Progenitor cell of endocrine pancreas (in vitro differentiated cells): ENCODE measurements at regions not wholly inside any gene's neighbourhood (a gene's known extent, or its start where the extent isn't known, plus 50 kb on each side); places are given as distances from the start of the nearest gene placed in this dataset.

ENCODE experiments used
- DNase-seq: peaks from one replicate; pipeline ENCODE4 v3.0.0; 2021; ENCODE audit warnings: low spot score; ENCODE audit not compliant: unreplicated experiment
- H3K27ac Mint-ChIP-seq: 2 replicates; pipeline ENCODE4 v1.8.0; 2021; ENCODE audit warnings: mild to moderate bottlenecking, moderate library complexity, mixed read lengths
- H3K27me3 Mint-ChIP-seq: 2 replicates; pipeline ENCODE4 v1.8.0; 2021; ENCODE audit warnings: mixed read lengths
- H3K36me3 Mint-ChIP-seq: 2 replicates; pipeline ENCODE4 v1.8.0; 2022; ENCODE audit warnings: mixed read lengths; ENCODE audit not compliant: insufficient read depth
- H3K4me1 Mint-ChIP-seq: 2 replicates; pipeline ENCODE4 v1.8.0; 2021; ENCODE audit warnings: low read depth, mixed read lengths
- H3K4me3 Mint-ChIP-seq: 2 replicates; pipeline ENCODE4 v1.8.0; 2021; ENCODE audit warnings: low read depth, mild to moderate bottlenecking, moderate library complexity, mixed read lengths
- H3K9me3 Mint-ChIP-seq: 2 replicates; pipeline ENCODE4 v1.8.0; 2021; ENCODE audit warnings: low read depth, mixed read lengths
- CTCF ChIP-seq: fragments of 200-600 bp; sonication (generic); IDR thresholded peaks from one replicate; pipeline ENCODE4 v1.5.0; 2021; ENCODE audit warnings: antibody characterized with exemption, mild to moderate bottlenecking; ENCODE audit not compliant: unreplicated experiment

GRCh38 chr5:107228226-107228625, 442.5 kb downstream of the EFNA5 start:
- no peaks in the 10 kb centered on the region for H3K27me3 Mint-ChIP-seq
- H3K36me3 Mint-ChIP-seq, result no peaks in the 10 kb centered on the region
- TF ChIP-seq CTCF, result no peak
- H3K27ac Mint-ChIP-seq, result no peak overlapping the region
- H3K9me3 Mint-ChIP-seq, result peaks cover 4% of the 10 kb centered on the region
- no peak overlapping the region for H3K4me3 Mint-ChIP-seq
- DNase-seq, result no peak
- H3K4me1 Mint-ChIP-seq, result no peaks in the 10 kb centered on the region

- H3K4me3 Mint-ChIP-seq, result no peak overlapping the region
- no peak for DNase-seq
- no peak for TF ChIP-seq CTCF
- H3K27ac Mint-ChIP-seq, result no peak overlapping the region
- H3K36me3 Mint-ChIP-seq, result no peaks in the 10 kb centered on the region
- H3K9me3 Mint-ChIP-seq, result peaks cover 4% of the 10 kb centered on the region
- H3K4me1 Mint-ChIP-seq, result no peaks in the 10 kb centered on the region
- no peaks in the 10 kb centered on the region for H3K27me3 Mint-ChIP-seq
These were observed 446.5 kb downstream of the EFNA5 start for GRCh38 chr5:107224272-107224671.

- H3K4me3 Mint-ChIP-seq, result no peak overlapping the region
- TF ChIP-seq CTCF, result no peak
- no peak for DNase-seq
- H3K36me3 Mint-ChIP-seq, result no peaks in the 10 kb centered on the region
- H3K27me3 Mint-ChIP-seq, result no peaks in the 10 kb centered on the region
- H3K9me3 Mint-ChIP-seq, result peaks cover 4% of the 10 kb centered on the region
- no peak overlapping the region for H3K27ac Mint-ChIP-seq
- H3K4me1 Mint-ChIP-seq, result no peaks in the 10 kb centered on the region
These were observed 447.7 kb downstream of the EFNA5 start for GRCh38 chr5:107223066-107223465.

- H3K27me3 Mint-ChIP-seq, result no peaks in the 10 kb centered on the region
These were observed 450.7 kb downstream of the EFNA5 start for GRCh38 chr5:107219993-107220392.

GRCh38 chr5:107218457-107219193, 452.1 kb downstream of the EFNA5 start:
- H3K9me3 Mint-ChIP-seq, result no peaks in the 10 kb centered on the region

More at GRCh38 chr5:107219993-107220392, 450.7 kb downstream of the EFNA5 start:
- H3K4me1 Mint-ChIP-seq, result no peaks in the 10 kb centered on the region
- no peaks in the 10 kb centered on the region for H3K9me3 Mint-ChIP-seq
- no peak for DNase-seq
- no peak overlapping the region for H3K27ac Mint-ChIP-seq
- H3K4me3 Mint-ChIP-seq, result no peak overlapping the region
- H3K36me3 Mint-ChIP-seq, result no peaks in the 10 kb centered on the region
- no peak for TF ChIP-seq CTCF

More at GRCh38 chr5:107218457-107219193, 452.1 kb downstream of the EFNA5 start:
- no peaks in the 10 kb centered on the region for H3K27me3 Mint-ChIP-seq
- H3K4me3 Mint-ChIP-seq, result no peak overlapping the region
- no peak for DNase-seq
- H3K27ac Mint-ChIP-seq, result no peak overlapping the region
- TF ChIP-seq CTCF, result no peak
- H3K4me1 Mint-ChIP-seq, result no peaks in the 10 kb centered on the region
- no peaks in the 10 kb centered on the region for H3K36me3 Mint-ChIP-seq
